Endodermal cell (in vitro differentiated cells): ENCODE measurements at regions not wholly inside any gene's neighbourhood (a gene's known extent, or its start where the extent isn't known, plus 50 kb on each side); places are given as distances from the start of the nearest gene placed in this dataset.

Experiments
- DNase-seq: peaks from one replicate; pipeline ENCODE4 v3.0.0-alpha.2; 2017
- H3K27ac ChIP-seq: 2 replicates; pipeline ENCODE4 v1.5.1; 2013; ENCODE audit warnings: mild to moderate bottlenecking, low read depth, low read length, moderate library complexity
- H3K27me3 ChIP-seq: 2 replicates; pipeline ENCODE4 v1.6.1; 2013; ENCODE audit warnings: mild to moderate bottlenecking, low read length, moderate library complexity; ENCODE audit not compliant: insufficient read depth, control insufficient read depth, poor library complexity, severe bottlenecking
- H3K36me3 ChIP-seq: 2 replicates; pipeline ENCODE4 v1.7.0; 2013; ENCODE audit warnings: mild to moderate bottlenecking, low read length, moderate library complexity; ENCODE audit not compliant: control insufficient read depth, insufficient read depth
- H3K4me1 ChIP-seq: one replicate; pipeline ENCODE4 v1.7.0; 2013; ENCODE audit warnings: low read length; ENCODE audit not compliant: control insufficient read depth, insufficient read depth
- H3K4me3 ChIP-seq: 2 replicates; pipeline ENCODE4 v1.5.1; 2013; ENCODE audit warnings: mild to moderate bottlenecking, low read length, moderate library complexity
- H3K9ac ChIP-seq: 2 replicates; pipeline ENCODE4 v1.6.1; 2013; ENCODE audit warnings: mild to moderate bottlenecking, low read length, moderate library complexity; ENCODE audit not compliant: poor library complexity, severe bottlenecking; ENCODE audit errors: extremely low read depth
- H3K9me3 ChIP-seq: 2 replicates; pipeline ENCODE4 v1.6.1; 2013; ENCODE audit warnings: mild to moderate bottlenecking, low read length, moderate library complexity; ENCODE audit not compliant: control insufficient read depth
- H3K27ac Mint-ChIP-seq: 2 replicates; pipeline ENCODE4 v1.8.0; 2020; ENCODE audit warnings: mixed read lengths
- H3K27me3 Mint-ChIP-seq: 2 replicates; pipeline ENCODE4 v1.8.0; 2021; ENCODE audit warnings: mild to moderate bottlenecking, mixed read lengths; ENCODE audit not compliant: insufficient read depth
- H3K36me3 Mint-ChIP-seq: 2 replicates; pipeline ENCODE4 v1.8.0; 2020; ENCODE audit warnings: low read depth, mixed read lengths
- H3K4me1 Mint-ChIP-seq: 2 replicates; pipeline ENCODE4 v1.8.0; 2020; ENCODE audit warnings: mixed read lengths
- H3K4me3 Mint-ChIP-seq: 2 replicates; pipeline ENCODE4 v1.8.0; 2020; ENCODE audit warnings: mild to moderate bottlenecking, moderate library complexity, mixed read lengths
- H3K9me3 Mint-ChIP-seq: 2 replicates; pipeline ENCODE4 v1.8.0; 2020; ENCODE audit warnings: mild to moderate bottlenecking, mixed read lengths
- CTCF ChIP-seq: fragments of 200-600 bp; sonication (generic); conservative IDR thresholded peaks from 2 replicates; pipeline ENCODE4 v1.5.0; 2021; ENCODE audit warnings: antibody characterized with exemption, mild to moderate bottlenecking
- WGBS, 2 experiments: methylation state at CpG; one replicate each; pipeline versions ENCODE4 v1.1.5 to v1.1.7; 2013; ENCODE audit warnings: missing lambda C conversion rate in 2 of 2, mixed read lengths in 1 of 2; ENCODE audit not compliant: insufficient coverage in 1 of 2, insufficient read length in 1 of 2; 5-methylcytosine and 5-hydroxymethylcytosine counted together

GRCh38 chr4:31620476-31620875, 900.3 kb downstream of the PCDH7 start:
- H3K9me3 Mint-ChIP-seq: no peaks in the 10 kb centered on the region
- no peaks in the 10 kb centered on the region for H3K36me3 Mint-ChIP-seq
- H3K4me3 Mint-ChIP-seq: no peak overlapping the region
- Histone ChIP-seq H3K4me3 (no peak overlapping the region), H3K9ac (no peak overlapping the region), H3K4me1 (no peaks in the 10 kb centered on the region), H3K9me3 (no peaks in the 10 kb centered on the region), H3K27ac (no peak overlapping the region), H3K36me3 (no peaks in the 10 kb centered on the region), H3K27me3 (no peaks in the 10 kb centered on the region)
- no peaks in the 10 kb centered on the region for H3K27me3 Mint-ChIP-seq
- TF ChIP-seq CTCF: no peak
- H3K4me1 Mint-ChIP-seq: no peaks in the 10 kb centered on the region
- WGBS, 2 experiments: 100% methylated on average over 2 of the region's 2 CpGs
- no peak overlapping the region for H3K27ac Mint-ChIP-seq
- no peak for DNase-seq

GRCh38 chr4:31645236-31645635, 925.1 kb downstream of the PCDH7 start:
- H3K27ac Mint-ChIP-seq: no peak overlapping the region
- no peak for DNase-seq
- no peak overlapping the region for H3K9ac ChIP-seq
- H3K36me3 ChIP-seq: no peaks in the 10 kb centered on the region
- no peaks in the 10 kb centered on the region for H3K27me3 Mint-ChIP-seq
- H3K36me3 Mint-ChIP-seq: no peaks in the 10 kb centered on the region
- no peak overlapping the region for H3K4me3 Mint-ChIP-seq
- H3K9me3 Mint-ChIP-seq: no peaks in the 10 kb centered on the region
- H3K27ac ChIP-seq: no peak overlapping the region
- 97 to 100% methylated on average over 1 to 4 of the region's 4 CpGs for WGBS, 2 experiments
- no peaks in the 10 kb centered on the region for H3K4me1 Mint-ChIP-seq
- H3K4me3 ChIP-seq: no peak overlapping the region
- no peak for TF ChIP-seq CTCF
- H3K9me3 ChIP-seq: no peaks in the 10 kb centered on the region
- H3K4me1 ChIP-seq: no peaks in the 10 kb centered on the region
- no peaks in the 10 kb centered on the region for H3K27me3 ChIP-seq

GRCh38 chr4:31647786-31648185, 927.6 kb downstream of the PCDH7 start:
- Histone ChIP-seq H3K27ac (no peak overlapping the region), H3K4me3 (no peak overlapping the region), H3K27me3 (no peaks in the 10 kb centered on the region), H3K4me1 (no peaks in the 10 kb centered on the region), H3K9me3 (no peaks in the 10 kb centered on the region), H3K9ac (no peak overlapping the region), H3K36me3 (no peaks in the 10 kb centered on the region)
- TF ChIP-seq CTCF: no peak
- no peaks in the 10 kb centered on the region for H3K36me3 Mint-ChIP-seq
- no peak overlapping the region for H3K4me3 Mint-ChIP-seq
- 82 to 89% methylated on average over 1 of the region's 1 CpG for WGBS, 2 experiments
- H3K27ac Mint-ChIP-seq: no peak overlapping the region
- H3K27me3 Mint-ChIP-seq: no peaks in the 10 kb centered on the region
- DNase-seq: no peak
- H3K4me1 Mint-ChIP-seq: no peaks in the 10 kb centered on the region
- H3K9me3 Mint-ChIP-seq: no peaks in the 10 kb centered on the region
